Urothelium cell line (cell line): ENCODE measurements at regions not wholly inside any gene's neighbourhood (a gene's known extent, or its start where the extent isn't known, plus 50 kb on each side); places are given as distances from the start of the nearest gene placed in this dataset.

Source experiments
- DNase-seq: peaks from one replicate; pipeline ENCODE4 v3.0.0; 2011; ENCODE audit warnings: low spot score, mixed read lengths
- FAIRE-seq: peaks from 2 replicates; lab custom pipeline; 2011; peaks lifted over from hg19 to GRCh38; lab: Jason Lieb, UNC

- FAIRE-seq: no peak
Measured at GRCh38 chr6:14360565-14360964, 243.0 kb downstream of the CD83 start.

DNA sequence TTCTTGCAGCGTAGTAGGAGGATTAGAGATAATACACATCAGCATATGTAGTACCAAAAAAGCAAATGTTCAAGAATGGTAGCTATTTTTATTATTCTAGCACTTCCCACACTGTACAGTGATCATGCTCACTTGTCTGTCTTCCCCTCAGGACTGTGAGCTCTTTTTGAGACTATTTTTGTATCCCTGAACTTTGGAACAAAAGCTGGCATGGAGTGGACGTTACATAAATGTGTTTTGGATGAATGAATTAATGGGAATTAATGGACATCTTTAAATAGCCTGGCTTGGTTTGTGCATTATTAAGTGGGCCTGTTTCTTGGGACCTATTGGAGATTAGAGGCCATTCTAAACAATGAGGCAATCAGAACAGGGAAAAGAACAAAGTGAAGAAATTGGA lies 243.7 kb downstream of the CD83 start:
- FAIRE-seq (no peak), DNase-seq (no peak)

More at GRCh38 chr6:14360565-14360964, 243.0 kb downstream of the CD83 start:
- no peak for DNase-seq

GRCh38 chr6:14361956-14362587 lies 244.5 kb downstream of the CD83 start:
- no peak for FAIRE-seq
- no peak for DNase-seq

GRCh38 chr6:14364370-14364769 lies 246.8 kb downstream of the CD83 start:
- FAIRE-seq: no peak
- DNase-seq: no peak

GRCh38 chr6:14365393-14365792 lies 247.8 kb downstream of the CD83 start:
- DNase-seq (no peak), FAIRE-seq (no peak)

DNA sequence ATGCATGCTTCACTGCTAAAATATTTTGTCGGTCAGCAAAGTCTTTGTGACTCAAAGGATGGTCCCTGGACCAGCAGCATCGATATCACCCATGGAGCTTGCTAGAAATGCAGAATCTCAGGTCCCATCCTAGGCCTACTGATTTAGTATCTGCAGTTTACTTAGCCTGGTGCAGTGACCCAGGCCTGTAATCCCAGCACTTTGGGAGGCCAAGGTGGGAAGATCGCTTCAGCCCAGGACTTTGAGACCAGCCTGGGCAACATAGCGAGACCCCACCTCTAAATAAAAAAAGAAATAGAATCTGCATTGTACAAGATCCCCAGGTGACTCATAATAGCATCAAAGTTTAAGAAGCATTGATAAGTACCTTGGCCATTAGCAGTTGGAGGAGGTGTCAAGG lies 248.7 kb downstream of the CD83 start:
- DNase-seq (no peak), FAIRE-seq (no peak)

- no peak for FAIRE-seq
- no peak for DNase-seq
Measured at GRCh38 chr6:14366872-14367271, 249.3 kb downstream of the CD83 start.

- DNase-seq (no peak), FAIRE-seq (no peak)
Measured at GRCh38 chr6:14367296-14367695, 249.7 kb downstream of the CD83 start.

GRCh38 chr6:14369717-14370116 lies 252.1 kb downstream of the CD83 start:
- no peak for FAIRE-seq

DNA sequence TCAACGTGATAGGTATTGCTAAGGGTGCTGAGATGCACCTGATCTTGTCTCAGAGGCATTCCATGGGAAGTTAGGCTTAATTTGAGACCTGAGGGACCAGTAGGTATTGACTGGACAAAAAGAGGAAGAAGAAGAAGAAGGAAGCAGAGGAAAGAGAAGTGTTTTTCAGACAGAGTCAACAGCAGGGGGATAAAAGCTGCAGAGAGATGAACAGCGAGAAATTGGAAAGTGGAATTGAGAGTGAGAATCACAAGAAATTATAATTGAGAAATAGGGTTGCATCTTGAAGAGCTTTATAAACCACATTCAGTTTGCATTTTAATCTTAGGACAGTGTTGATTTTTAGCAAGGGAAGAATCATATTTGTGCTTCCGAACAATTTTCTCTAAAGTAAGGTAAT lies 254.0 kb downstream of the CD83 start:
- DNase-seq (no peak), FAIRE-seq (no peak)

More at GRCh38 chr6:14369717-14370116, 252.1 kb downstream of the CD83 start:
- DNase-seq: no peak

DNA sequence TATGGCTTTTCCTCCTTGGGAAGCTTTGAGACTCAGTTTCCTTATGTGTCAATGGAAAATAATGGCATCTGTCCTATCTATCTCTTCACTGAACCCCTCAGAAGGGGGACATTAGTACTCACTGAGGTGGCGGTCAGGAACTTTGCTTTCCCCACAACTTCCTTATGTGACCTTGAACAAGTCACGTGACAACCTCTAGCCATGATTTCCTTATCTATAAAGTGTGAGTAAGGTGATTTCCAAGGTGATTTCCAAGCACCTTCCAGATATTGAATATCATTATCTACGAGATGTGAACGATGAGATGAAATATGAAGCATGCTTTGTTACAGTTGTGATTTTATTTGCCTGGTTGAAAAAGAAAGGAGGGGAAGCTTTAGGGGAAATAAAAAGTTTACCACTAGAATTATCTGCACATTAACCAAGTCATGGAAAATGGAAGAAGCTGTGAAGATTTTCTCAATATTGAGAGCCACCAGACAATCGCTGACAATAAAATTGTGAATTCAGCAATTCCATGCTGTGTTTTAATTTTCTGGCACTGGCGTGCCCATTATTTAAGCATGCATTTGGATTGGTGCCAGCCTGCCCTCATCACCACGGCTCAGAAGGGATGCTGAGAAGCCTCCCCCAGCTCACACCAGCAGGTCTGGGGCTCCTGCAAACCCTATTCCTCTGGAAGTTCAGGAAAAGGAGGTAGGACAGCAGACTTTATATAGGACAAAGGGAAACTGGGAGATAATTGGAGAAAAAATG lies 255.3 kb downstream of the CD83 start:
- FAIRE-seq (no peak), DNase-seq (no peak)

DNA sequence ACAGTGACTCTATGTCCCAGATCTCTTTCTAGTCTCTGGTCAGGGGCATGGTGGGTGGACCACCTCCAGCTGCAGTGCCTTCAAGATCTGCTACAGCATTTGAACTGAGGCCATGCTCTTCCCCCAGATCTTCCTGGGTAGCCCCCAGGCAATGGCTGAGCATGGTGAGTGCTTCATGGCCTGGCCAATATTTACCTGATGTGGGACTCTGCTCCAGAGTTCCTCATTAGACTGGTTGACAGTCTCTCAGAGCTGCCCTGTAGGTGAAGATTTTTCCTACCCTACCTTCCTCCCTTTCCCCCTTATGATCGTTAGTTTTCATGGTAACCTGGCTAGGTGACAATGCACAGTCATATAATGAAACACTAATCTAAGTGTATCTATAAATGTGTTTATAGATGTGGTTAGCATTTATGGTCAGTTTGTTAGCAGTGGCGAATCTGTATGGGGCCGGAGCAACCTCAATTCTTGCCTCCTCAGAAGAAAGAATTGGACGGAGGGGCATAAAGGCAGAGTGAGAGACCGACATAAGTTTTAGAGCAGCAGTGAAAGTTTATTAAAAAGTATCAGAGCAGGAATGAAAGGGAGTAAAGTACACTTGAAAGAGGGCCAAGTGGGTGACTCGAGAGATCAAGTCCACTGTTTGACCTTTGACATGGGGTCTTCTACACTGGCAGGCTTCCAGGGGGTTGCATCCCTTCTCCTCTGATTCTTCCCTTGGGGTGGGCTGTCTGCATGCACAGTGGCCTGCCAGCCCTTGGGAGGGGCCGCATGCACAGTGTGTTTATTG lies 256.3 kb downstream of the CD83 start:
- FAIRE-seq (no peak), DNase-seq (no peak)

DNA sequence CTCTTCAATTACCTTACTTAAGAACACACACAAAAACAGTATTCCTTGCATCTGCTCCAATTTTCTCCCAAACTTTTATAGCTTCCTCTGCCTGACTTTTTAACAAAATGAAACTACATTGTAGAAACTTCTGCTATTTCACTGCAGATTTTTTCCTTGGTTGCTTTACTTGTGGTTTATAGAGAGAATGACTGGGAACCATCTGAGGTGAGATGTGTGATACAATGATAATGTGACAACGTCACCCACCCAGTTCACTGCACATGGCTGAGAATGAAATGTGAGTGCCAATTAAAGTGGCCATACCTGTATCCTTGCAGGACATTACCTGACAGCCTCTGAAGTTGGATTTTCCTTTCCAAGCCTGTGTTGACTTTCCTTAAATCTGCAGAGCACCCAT lies 258.4 kb downstream of the CD83 start:
- DNase-seq: no peak
- FAIRE-seq: no peak

GRCh38 chr6:14379568-14379967 lies 262.0 kb downstream of the CD83 start:
- FAIRE-seq: no peak
- DNase-seq: no peak

GRCh38 chr6:14380086-14380820 lies 262.7 kb downstream of the CD83 start:
- no peak for DNase-seq
- no peak for FAIRE-seq

- FAIRE-seq: no peak
- DNase-seq: no peak
Measured at GRCh38 chr6:14380901-14381828, 263.6 kb downstream of the CD83 start.

- no peak for FAIRE-seq
Measured at GRCh38 chr6:14381829-14382677, 264.5 kb downstream of the CD83 start.

GRCh38 chr6:14382678-14383236 lies 265.2 kb downstream of the CD83 start:
- no peak for FAIRE-seq

More at GRCh38 chr6:14381829-14382677, 264.5 kb downstream of the CD83 start:
- DNase-seq: no peak

More at GRCh38 chr6:14382678-14383236, 265.2 kb downstream of the CD83 start:
- DNase-seq: no peak
